ENCODE measurements at regions not wholly inside any gene's neighbourhood (a gene's known extent, or its start where the extent isn't known, plus 50 kb on each side); places are given as distances from the start of the nearest gene placed in this dataset.

GRCh38 chr6:149185799-149186357 lies 131.6 kb upstream of the TAB2 start:
- DNase-seq = no peak

DNA sequence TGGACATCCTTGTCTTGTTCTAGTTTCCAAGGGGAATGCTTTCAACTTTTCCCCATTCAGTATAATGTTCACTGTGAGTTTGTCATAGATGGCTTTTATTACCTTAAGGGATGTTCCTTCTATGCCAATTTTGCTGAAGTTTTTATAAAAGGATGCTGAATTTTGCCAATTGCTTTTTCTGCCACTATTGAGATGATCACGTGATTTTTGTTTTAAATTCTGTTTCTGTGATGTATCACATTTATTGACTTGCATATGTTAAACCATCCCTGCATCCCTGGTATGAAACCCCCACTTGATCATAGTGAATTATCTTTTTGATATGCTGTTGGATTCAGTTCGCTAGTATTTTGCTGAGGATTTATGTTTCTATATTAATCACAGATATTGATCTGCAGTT lies 130.6 kb upstream of the TAB2 start:
- no peak for DNase-seq

- DNase-seq = peak in 1 of 2 experiments; percentile 20
Observed at GRCh38 chr6:149190224-149190831, 127.2 kb upstream of the TAB2 start.

DNA sequence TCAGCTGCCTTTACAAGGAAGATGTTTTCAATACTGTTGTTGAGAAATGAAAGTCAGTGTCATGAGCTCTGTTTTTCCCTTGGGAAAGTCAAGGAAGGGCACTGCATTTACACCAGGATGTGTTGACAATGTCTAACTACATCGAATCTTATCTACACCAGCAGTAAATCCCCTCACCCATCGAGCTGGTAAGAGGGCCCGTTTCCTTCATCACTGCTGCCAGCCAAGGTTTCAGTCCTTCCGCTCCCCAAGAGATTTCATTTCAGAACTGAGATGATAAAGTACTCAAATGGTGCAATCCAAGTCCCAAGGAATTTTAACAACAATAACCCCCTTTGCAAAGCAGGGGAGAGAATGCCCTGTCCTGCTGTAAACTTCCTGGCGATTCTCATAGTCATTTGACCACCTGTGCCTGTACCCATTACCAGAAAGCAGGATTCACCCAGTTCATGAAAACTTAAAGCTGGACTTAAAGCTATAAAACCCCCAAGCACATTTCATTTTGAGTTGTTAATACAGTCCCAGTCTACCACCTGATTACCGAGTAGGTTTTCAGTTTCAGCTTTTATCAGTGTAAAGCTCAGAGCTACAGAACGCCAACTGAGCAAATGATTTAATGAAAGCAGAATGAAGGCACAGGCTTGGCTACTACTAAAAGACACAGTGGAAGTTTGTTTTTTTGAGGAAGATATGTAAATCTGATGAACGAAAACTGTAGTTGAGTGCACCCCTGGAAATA lies 122.5 kb upstream of the TAB2 start:
- no peak for DNase-seq

DNA sequence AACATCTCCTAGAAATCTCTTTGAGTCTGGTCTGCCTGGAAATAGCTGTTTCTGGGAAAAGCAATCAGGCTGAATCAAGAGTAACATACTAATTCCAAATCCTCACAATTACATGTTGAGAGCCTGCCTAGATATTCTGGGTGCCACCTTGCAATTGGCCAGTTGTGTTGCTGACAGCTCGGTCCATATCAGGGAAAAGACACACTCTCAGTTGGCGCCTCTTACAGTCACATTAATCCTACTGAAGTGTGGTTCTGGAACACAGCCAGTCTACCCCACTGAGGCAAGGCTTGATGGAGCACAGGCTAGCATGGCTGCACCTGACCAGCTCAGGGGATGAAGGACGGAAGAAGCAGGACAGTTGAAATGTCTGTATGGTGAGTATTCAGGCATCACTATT lies 121.4 kb upstream of the TAB2 start:
- DNase-seq = no peak

GRCh38 chr6:149197482-149197881 lies 120.0 kb upstream of the TAB2 start:
- no peak for DNase-seq

GRCh38 chr6:149198265-149198664 lies 119.2 kb upstream of the TAB2 start:
- DNase-seq = no peak

- DNase-seq = no peak
Observed at GRCh38 chr6:149200282-149200945, 117.1 kb upstream of the TAB2 start.

DNA sequence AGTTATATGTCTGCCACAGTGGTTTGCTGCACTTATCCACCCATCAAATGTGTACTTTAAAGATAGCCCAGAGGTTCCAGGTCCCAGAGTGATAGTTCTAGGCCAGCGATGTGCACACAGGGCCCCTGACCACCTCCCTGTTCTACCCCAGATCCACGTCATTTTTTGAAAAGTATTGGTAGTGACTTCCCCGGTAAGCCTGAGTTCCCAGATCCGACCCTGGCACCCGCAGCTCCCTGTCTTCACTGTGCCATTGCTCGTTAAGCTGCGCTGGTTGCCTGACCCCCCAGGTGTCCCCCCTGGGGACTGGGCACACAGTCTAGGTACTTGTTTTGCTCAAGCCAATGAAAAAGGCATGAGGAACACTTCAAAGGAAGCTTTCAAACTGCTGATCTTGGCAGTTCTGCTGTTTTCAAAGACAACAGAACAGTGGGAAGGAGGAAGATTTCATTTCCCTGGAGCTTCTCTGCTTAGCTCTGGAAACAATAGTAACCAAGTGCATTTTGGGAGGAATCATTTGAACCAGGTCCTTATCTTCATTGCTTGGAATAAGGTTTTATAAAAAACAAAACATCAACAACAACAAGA lies 116.3 kb upstream of the TAB2 start:
- no peak for DNase-seq

DNA sequence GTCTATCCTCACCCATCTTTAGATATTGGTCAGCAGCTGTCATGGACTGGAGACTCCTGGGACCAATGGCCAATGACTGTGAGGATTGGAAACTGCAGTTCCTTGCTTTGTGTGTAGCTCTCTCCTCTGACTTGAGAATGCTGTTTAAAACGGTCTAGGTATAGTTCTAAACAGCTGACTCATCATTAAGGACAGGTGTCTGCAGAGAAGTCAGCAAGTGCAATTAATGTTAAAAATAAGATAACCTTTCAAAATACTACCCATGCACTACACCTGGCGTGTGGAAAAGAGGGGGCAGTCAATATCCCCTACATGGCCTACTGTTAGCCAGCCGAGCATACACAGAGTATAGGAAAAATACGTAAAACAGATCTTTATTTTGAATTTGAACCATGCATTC lies 115.4 kb upstream of the TAB2 start:
- no peak for DNase-seq

GRCh38 chr6:149202952-149203351 lies 114.6 kb upstream of the TAB2 start:
- DNase-seq = no peak

DNA sequence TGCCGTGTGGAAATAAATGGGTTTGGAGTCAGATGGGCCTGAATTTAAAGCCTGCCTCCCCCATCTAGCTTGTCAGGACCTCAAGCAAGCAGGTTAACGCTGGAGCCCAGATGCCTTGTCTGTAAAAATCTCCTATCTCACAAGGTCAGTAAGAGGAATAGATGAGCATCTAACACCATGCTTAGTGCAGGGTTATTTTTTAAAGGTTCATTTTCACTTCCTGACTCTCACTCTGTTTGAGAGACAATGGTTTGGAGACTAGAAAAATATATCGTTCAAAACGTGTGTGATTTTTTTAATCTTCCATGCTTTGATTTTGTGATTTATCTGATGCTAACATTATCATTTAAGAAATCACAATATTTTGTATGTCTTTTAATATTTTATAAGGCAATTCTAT lies 114.0 kb upstream of the TAB2 start:
- no peak for DNase-seq

DNA sequence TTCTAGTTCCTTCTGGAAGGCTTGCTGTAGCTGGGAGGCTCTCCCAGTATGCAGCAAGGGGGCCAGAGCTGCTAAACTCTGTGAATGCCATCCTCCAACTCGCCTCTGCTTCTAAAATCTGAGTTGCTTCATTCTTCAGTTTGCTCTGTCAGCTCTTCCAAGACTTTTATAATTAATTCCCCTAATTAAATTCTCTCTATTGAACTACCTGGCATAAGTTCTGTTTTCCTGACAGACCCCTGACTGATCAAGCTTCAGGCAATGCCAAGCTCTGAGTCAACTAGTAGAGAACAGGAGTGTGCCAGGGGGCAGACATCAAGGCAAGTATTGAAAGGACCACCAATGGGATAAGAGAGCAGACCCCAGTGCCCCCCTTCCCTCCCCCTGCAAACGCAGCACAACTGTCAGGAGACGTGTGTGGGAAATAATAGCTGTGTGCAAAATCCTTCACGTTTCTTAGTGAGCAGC lies 109.3 kb upstream of the TAB2 start:
- DNase-seq = no peak

GRCh38 chr6:149209871-149210775 lies 107.4 kb upstream of the TAB2 start:
- peak; percentile 14 to 15 for DNase-seq

DNA sequence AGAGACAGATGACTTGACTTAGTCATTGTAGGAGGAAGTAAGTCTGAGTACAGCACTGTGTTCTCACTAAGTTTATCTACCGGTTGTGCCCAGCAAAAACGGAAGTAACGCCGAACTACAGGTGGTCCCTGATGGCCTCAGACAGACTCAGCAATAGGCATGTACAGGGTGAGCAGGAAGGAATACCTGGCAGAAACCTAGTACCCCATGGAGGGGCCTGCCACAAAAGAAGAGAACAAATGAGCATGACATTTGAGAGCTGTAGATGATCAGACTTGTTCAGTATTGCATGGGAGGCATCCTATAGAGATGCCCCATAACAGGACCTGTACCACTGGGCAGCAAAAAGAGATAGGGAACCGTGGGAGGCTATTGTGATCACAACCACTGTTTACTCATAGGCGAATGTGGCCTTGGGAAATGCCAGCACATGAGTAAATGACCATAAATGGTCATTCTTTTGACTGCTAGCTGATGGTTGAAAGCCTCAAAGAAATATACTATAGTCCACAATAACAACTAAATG lies 106.4 kb upstream of the TAB2 start:
- peak; percentile 42 to 54 for DNase-seq

DNA sequence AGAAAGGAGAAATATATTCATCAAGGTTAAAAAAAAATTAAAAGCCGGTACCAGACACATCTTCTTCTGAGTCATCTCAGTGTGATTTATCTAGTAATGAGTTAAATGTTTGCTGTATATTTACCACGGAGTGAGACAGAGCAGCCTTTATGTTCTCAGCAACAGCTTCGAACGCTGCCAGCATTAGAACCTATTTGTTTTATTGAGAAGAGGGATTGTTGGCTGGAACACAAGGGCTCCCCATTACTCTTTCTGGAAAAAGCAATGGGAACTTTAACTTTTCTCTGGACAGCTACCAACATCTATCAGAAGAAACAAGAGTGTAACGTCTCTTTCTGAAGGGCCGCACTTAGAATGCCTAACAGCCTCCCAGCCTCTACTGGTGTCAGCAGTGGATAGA lies 105.3 kb upstream of the TAB2 start:
- DNase-seq = no peak

GRCh38 chr6:149212892-149213801 lies 104.4 kb upstream of the TAB2 start:
- peak in 1 of 2 experiments; percentile 6 for DNase-seq

- no peak for DNase-seq
Observed at GRCh38 chr6:149213829-149214228, 103.7 kb upstream of the TAB2 start.

- DNase-seq = no peak
Observed at GRCh38 chr6:149216459-149216858, 101.1 kb upstream of the TAB2 start.

DNA sequence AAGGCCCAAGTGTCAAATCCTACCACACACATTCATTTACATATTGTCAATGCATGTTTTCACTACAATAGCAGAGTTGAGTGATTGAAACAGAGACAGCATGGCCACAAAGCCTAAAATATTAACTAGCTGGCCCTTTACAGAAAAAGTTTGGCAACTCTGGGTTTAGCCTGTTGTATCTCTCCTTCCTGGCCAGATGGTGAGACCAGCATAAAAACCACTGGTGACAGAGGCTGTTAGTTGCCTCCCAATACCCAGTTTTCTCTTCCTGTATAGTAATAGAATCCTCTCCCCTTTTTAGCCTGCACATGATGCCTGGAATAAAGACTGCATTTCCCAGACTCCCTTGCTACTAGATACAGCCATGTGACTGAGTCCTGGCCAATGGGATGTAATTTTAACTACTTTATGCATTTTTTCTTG lies 100.0 kb upstream of the TAB2 start:
- DNase-seq = peak; percentile 16 to 53

GRCh38 chr6:149218471-149218870 lies 99.0 kb upstream of the TAB2 start:
- DNase-seq = no peak
